ENCODE measurements at regions not wholly inside any gene's neighbourhood (a gene's known extent, or its start where the extent isn't known, plus 50 kb on each side); places are given as distances from the start of the nearest gene placed in this dataset.
"Not testable (repeated sequence)": the region's sequence is repeated elsewhere in the genome, so short reads cannot be mapped to it uniquely, and the experiment has no call there.

DNA sequence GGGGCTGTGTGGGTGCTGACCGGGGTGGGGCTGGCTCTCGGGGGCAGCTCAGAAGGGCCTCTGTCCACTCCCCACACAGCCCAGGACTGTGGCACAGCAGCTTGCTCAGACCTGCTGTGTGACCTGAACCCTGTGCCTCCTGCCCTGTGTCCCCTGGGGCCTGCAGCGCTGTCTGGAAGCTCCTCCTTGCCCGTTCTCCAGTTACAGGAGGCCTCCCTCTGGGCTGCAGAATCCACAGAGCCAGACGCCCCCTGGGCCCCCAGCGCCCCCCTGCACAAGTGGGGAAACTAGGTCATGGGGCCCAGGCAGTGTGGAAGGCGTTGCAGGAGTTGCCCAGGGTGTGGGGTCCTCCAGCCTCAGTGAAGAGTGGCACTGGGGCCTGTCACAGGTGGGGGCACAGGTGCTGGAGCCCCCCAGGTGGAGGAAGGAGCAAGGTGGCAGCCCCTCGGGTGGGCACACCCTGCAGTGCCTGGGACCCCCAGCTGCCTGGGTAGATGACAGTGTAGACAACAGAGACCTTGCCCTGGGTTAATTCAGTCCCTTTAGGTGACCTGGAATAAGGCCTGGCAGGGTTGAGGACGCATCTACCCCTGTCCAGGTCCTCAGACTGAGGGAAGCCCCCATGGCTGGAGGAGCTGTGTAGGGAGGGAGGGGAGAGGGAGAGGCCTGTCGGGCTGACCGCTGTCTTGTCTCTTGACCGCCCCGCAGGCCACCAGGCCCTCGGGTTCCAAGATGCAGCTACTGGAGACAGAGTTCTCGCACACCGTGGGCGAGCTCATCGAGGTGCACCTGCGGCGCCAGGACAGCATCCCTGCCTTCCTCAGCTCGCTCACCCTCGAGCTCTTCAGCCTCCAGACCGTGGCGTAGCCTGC is 120.2 kb downstream of the IGLL1 start:
- not testable (repeated sequence) for DNase-seq

DNA sequence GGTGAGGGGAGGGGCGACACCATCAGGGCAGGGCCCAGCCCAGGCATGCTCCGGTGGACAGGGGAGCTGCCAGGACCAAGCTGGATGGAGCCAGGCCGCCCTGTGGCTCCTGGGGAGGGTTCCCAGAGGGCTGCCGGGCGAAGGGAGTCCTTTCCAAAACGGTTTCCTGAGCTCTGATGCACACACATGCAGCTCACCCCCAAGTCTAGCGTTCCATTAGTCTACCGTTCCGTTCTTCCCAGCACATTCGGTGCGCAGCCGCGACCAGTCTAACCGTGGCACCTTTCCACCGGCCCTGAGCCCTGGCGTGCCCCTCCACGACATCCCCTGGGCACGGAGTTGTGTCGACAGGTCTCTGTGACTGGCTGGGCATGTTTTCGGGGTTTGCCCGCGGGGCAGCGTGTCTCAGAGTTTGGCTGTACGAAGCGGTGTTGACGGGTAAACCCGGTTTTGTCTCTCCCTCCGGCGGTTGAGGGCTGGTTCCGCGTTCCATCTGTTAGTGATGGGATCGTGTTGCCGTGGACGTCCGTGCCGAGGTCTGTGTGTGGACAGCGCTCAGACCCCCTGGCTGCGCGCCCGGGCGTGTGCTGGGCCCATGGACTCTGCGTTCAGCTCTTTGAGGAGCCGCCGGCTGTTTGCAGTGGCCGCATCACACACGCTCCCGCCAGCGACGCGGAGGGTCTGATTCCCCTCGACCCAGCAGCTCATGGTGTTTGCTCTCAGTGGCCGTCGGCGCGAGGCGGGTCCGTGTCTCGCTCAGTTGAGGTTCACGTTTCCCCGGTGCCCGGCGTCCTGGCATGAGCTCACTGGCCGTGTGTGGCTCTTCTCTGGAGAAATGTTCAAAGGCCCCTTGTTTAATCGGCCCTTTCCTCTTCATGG is 121.2 kb downstream of the IGLL1 start:
- DNase-seq: no peak

- no peak for DNase-seq
These were observed 122.6 kb downstream of the IGLL1 start for GRCh38 chr22:23457380-23457985.

- DNase-seq: not testable (repeated sequence)
These were observed 123.3 kb downstream of the IGLL1 start for GRCh38 chr22:23456666-23457379.

GRCh38 chr22:23454345-23454744 is 125.7 kb downstream of the IGLL1 start:
- DNase-seq: not testable (repeated sequence)

DNA sequence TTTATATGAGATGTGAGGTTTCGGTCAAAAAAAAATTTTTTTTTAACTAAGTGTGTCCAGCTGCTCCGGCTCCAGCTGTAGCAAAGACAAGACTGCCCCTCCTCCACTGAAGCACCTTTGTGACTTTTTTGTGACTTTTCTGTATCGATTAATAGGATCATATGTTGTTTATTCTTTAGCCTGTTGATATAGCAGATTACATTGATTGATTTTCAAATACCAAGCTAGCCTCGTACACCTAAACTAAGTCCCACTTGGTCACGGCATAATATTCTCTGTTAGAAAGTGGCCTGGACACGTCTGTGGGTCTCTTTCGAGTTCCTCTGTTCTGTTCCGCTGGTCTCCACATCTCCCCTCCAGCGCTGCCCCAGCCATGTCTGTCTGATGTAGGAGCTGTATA is 126.8 kb downstream of the IGLL1 start:
- DNase-seq: no peak

GRCh38 chr22:23452231-23453010 is 127.7 kb downstream of the IGLL1 start:
- no peak for DNase-seq

- DNase-seq: not testable (repeated sequence)
These were observed 128.4 kb downstream of the IGLL1 start for GRCh38 chr22:23451452-23452230.

DNA sequence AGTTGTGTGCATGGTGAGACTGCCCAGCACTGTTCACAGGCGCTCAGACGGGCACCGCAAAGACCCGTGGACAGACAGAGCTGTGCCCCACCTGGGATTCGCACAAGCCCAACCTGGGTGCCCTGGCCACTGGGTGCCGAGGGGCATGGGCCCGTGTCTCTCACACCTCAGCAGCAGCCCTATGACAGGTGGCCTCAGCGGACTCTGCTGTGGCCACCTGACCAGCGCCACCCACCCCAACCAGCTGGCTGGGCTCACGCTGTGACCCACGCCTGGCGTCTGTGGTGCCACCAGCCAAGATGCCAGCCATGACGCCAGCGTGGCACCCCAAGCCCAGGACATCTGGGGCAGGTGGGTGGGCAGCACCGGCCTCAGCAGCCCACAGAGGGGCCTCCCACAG is 129.3 kb downstream of the IGLL1 start:
- DNase-seq: not testable (repeated sequence)

GRCh38 chr22:23450434-23450795 is 129.7 kb downstream of the IGLL1 start:
- no peak for DNase-seq

DNA sequence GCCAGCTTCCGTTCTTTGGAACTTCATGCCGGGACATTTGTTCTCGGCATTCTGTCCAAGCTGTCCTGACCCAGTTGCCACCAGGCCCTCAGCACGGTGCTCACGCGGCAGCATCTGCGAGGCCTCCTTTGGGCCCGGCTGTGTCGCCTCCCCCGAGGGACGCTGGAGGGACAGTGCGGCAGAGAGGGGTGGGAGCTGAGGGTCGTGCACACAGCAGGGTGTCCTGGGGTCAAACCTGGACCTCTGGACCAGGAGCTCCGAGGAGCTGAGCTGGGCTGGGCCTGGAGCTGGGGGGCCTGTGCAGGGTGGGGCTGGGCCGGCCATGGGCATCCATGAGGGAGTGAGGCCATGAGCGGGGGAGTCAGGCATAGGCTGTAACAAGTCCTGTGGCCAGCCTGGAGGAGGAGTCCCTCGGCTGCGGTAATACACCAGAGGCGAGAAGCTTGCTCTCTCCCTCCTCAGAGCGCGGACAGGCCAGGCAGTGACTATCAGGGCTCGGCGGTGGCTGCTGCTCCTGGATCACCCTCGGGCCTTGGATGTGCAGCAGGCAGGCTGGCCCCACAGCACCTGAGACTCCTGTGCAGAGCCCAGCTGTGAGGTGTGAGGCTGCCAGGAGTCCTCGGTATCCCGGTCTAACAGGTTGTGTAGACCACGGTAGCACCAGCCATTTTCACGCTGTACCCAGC is 130.2 kb downstream of the IGLL1 start:
- DNase-seq: not testable (repeated sequence)

DNA sequence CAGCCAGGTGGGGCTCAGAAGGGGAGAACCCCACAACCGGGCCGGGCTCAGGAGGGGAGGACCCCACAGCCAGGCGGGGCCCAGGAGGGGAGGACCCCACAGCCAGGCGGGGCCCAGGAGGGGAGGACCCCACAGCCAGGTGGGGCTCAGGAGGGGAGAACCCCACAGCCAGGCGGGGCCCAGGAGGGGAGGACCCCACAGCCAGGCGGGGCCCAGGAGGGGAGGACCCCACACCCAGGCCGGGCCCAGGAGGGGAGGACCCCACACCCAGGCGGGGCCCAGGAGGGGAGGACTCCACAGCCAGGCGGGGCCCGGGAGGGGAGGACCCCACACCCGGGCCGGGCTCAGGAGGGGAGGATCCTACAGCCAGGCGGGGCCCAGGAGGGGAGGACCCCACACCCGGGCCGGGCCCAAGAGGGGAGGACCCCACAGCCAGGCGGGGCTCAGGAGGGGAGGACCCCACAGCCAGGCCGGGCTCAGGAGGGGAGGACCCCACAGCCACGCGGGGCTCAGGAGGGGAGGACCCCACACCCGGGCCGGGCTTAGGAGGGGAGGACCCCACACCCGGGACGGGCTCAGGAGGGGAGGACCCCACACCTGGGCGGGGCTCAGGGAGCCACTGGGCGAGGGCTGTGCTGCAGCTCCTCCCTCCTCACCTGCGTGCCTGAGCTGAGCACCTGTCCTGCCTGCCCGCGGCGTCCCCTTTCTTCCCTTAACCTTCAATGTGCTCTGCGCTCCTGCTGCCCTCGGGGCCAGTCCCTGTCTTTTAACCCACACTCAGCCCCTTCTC is 131.4 kb downstream of the IGLL1 start:
- DNase-seq: not testable (repeated sequence)

- DNase-seq: no peak
These were observed 133.2 kb downstream of the IGLL1 start for GRCh38 chr22:23446796-23447350.

DNA sequence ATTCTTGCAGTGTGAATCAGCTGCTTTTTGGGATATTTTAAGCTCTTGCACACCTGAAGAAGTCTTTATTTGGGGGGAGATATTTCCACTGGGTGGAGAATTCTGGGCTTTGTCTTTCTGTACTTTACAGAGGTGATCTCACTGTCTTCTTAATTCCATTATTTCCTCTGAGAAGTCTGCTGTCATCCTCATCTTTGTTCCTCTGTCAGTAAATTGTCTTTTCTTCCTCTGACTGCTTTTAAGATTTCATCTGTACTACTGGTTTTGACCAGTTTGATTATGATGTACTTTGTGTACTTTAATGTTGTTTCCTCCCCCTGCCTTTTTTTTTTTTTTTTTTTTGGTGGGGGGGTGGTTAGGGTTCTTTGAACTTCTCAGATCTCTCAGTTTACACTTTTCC is 133.9 kb downstream of the IGLL1 start:
- not testable (repeated sequence) for DNase-seq

DNA sequence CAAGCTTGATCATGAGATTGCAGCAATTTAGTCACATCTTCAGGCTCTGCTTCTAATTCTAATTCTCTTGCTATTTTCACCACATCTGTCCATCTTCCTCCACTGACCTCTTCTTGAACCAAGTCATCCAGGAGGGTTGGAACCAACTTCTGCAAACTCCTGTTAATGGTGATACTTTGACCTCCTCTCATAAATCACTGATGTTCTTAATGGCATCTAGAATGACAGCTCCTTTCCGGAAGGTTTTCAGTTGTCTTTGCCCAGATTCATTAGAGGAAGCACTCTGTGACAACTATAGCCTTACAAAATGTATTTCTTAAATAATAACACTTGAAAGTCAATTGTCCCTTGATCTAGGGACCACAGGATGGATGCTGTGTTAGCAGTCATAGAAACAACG is 136.2 kb downstream of the IGLL1 start:
- not testable (repeated sequence) for DNase-seq

- not testable (repeated sequence) for DNase-seq
These were observed 140.5 kb downstream of the IGLL1 start for GRCh38 chr22:23439581-23439980.

DNA sequence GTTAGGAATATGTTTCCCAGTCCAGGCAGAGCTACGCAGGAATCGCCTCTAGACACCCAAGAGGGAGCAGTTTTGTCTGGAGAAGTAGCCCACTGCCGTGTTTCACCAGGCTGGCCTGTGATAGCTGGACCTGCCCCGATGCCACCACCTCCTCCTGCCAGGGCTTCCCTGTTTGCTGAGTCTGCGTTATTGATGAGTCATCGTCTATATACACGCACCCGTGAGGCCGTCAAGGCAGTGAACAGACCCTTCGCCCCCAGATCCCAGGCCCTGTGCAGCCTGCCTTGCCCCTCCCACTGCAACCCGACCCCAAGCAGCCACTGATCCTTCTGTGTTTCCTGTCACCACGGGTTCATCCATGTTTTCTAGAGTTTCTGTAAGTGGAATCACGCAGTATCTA is 141.9 kb downstream of the IGLL1 start:
- DNase-seq: no peak

- no peak for DNase-seq
These were observed 142.3 kb downstream of the IGLL1 start for GRCh38 chr22:23437779-23438178.

GRCh38 chr22:23437107-23437395 is 143.0 kb downstream of the IGLL1 start:
- DNase-seq: not testable (repeated sequence)

Measured in DMS 273 treated with DMSO at 0.1 percent for 48 hours (cell line).